NCI-H2171 treated with DMSO at 0.1 percent for 48 hours (cell line): ENCODE measurements at regions not wholly inside any gene's neighbourhood (a gene's known extent, or its start where the extent isn't known, plus 50 kb on each side); places are given as distances from the start of the nearest gene placed in this dataset.

Source experiments
- DNase-seq: peaks from one replicate; lab custom pipeline; 2025; lab: John Stamatoyannopoulos, UW

DNA sequence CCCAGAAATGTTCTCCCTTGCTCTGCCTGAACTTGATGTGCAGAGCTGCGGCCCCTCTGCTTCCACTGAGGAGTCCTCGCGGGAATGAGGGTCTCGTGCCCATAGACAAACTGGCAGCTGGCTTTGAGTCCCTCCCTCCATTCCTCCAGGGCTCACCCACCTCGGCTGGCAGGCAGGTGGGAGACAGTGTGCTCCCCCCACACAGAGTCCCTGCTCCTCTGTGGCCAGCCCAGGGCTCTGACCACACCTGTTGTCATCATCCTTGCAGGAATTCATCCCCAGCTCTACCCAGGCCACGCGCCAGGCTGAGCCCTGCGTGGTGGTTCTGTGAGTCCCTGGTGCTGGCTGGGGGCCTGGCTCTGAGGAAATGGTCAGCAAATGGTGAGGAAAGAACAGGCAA lies 521.9 kb downstream of the TBC1D22A start:
- no peak for DNase-seq

DNA sequence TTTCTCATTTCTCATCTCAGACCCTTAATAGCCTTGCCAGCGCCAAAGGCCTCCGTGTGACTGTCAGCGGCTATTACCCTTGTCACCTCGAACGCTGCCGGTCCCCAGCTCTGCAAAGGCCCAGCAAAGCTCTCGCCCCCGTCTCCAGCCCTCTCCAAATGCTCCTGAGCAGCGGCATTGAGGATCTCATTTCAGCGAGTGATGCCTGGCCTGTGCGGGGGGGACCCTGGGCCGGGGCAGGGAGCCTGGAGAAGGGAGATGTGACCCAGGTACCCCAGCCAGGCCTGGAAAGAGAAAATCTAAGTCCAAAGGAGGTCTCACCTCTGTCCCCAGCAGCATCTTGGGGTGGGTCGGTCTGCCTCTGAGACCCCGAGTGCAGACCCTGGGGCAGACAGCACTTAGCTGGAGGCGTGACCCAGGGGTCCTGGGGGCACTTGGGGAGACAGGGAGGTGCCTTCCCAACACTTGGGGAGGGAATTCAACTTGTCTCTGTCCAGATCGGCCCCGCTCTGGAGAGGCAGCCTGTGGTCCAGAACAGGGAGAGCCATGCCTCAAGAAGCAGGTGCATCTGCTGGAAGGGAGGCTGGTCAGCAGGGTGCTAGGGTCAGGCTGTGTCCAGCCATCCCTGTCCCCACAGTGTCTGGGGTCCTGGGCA lies 521.3 kb downstream of the TBC1D22A start:
- DNase-seq: no peak

DNA sequence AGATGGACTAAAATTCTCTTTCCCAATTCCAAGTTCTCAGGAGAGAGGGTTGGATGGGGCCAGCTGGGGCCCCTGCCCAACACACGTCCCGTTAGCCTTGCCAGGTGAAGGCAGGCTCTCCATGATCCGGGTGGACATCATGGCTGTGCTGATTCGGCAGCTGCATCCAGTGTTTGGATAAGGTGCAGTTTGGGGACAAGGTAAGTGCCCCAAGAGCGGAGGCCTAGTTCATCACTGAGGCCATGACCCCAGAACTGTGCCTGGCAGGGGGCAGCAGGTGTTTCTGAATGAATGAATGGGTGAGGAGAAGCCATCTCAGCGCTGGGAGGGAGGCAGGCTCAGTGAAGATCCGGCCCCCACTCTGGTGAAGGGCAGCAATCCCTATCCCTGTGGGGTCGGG lies 520.4 kb downstream of the TBC1D22A start:
- no peak for DNase-seq

- no peak for DNase-seq
Measured at GRCh38 chr22:47282366-47282765, 519.9 kb downstream of the TBC1D22A start.

GRCh38 chr22:47281126-47282106 lies 519.0 kb downstream of the TBC1D22A start:
- DNase-seq: no peak

DNA sequence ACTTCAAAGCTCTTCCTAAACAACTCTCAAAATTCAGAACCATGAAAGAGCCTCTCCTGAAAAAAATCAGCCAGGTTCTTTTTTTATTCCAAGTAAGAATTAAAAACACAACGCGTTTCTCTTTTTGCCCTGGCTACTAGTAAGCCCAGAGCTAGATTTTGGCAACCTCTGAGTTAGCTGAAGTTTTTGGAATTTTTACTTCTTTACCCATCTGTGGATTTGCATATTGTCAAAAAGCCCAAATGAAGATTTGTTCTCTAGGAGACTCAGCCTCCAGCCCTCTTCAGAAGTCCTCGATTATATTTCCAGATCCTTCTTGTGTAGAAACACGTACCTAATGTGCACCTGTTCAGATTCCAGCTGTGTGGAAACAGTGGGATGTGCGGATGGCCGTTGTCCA lies 517.9 kb downstream of the TBC1D22A start:
- DNase-seq: no peak

GRCh38 chr22:47279746-47280145 lies 517.3 kb downstream of the TBC1D22A start:
- DNase-seq: no peak

- DNase-seq: no peak
Measured at GRCh38 chr22:47279337-47279736, 516.9 kb downstream of the TBC1D22A start.

- no peak for DNase-seq
Measured at GRCh38 chr22:47278655-47279054, 516.2 kb downstream of the TBC1D22A start.

DNA sequence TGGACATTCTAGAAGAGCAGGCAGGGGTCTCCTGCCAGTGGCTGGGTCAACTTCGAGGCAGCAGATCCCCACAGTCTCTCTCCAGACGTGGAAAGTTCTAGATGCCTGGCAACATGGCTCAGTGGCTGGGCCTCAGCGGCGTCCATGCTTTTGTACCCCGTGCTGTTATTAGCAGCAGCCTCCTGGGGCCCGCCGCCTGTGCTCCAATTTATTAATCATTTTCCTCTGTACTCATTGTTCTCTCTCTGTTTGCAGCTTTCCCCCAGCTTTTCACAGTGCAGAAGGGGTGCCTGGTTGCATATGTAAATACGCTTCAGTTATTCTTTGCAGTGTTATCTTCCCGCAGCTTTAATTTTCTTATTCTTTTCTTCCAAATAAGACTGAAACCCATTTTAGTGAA lies 515.1 kb downstream of the TBC1D22A start:
- no peak for DNase-seq

- DNase-seq: no peak
Measured at GRCh38 chr22:47276991-47277390, 514.5 kb downstream of the TBC1D22A start.

- DNase-seq: no peak
Measured at GRCh38 chr22:47276450-47276820, 514.0 kb downstream of the TBC1D22A start.

GRCh38 chr22:47275605-47276449 lies 513.4 kb downstream of the TBC1D22A start:
- DNase-seq: no peak

DNA sequence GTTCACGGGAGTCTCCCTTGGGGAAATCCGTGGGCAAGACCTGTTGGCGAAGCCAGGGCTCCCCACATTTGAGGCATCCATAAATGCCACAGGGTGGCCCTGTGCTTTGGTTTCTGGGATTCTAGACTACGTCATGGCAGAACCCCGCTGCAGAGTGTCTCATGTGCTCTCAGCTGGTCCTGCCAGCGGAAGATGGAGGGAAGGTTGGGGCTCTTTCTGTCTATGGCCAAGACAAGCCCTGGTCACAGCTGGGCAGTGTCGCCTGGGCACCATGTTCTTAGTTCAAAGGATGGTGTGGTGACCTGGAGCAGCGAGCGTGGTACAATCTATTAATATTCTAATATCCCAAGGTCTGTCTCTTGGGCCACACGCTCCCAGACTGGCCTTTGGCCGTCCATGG lies 511.7 kb downstream of the TBC1D22A start:
- no peak for DNase-seq

GRCh38 chr22:47270463-47271135 lies 508.1 kb downstream of the TBC1D22A start:
- peak; percentile 5 for DNase-seq

- DNase-seq: no peak
Measured at GRCh38 chr22:47269516-47270088, 507.2 kb downstream of the TBC1D22A start.

DNA sequence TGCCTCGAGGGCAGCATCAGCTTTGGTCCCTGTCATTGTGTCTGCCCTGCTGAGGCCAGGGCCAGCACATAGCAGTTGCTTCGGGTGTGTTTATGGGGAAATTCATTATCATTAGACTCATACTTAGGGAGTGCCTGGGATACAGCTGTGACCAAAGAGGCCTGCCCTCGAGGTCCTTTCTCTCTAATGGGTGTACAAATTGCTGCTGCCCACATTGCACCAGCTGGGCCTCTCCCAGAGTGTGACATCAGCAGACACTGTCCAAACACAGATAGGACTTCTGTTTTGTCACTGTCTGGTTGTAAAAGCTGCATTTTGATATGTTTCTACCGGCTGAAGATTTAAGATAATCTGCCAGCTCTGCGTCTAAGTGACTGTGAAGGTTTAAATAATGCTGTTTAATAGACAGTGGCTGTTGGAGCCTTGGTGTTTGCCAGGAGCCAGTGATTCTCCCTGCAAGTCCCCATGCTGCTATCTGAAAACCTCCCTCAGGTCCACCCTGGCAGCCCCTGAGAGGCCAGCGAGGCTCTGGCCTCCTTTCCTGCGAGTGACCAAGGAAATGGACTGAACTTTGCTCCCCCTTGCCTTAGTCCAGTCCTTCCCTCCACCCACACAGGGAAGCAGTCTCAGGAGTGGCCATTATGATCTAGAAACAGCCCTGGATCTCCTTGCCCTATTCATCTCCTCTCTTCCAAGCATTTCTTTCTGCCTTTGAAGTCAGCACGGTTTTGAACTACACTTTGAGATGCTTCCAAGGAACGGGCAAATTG lies 505.2 kb downstream of the TBC1D22A start:
- no peak for DNase-seq

- DNase-seq: no peak
Measured at GRCh38 chr22:47266329-47266728, 503.9 kb downstream of the TBC1D22A start.

DNA sequence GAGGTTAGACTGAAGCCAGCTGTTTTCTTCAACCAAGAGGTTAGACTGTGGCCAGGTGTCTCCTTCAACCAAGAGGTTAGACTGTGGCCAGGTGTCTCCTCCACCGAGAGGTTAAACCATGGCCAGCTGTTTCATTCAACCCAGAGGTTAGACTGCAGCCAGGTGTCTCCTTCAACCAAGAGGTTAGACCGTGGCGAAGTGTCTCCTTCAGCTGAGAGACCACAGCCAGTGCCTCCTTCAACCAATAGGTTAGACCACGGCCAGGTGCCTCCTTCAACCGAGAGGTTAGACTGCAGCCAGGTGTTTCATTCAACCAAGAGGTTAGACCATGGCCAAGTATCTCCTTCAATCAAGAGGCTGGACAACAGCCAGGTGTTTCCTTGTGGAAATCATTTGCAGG lies 498.1 kb downstream of the TBC1D22A start:
- DNase-seq: no peak

GRCh38 chr22:47259990-47260389 lies 497.5 kb downstream of the TBC1D22A start:
- peak; percentile 47 for DNase-seq

DNA sequence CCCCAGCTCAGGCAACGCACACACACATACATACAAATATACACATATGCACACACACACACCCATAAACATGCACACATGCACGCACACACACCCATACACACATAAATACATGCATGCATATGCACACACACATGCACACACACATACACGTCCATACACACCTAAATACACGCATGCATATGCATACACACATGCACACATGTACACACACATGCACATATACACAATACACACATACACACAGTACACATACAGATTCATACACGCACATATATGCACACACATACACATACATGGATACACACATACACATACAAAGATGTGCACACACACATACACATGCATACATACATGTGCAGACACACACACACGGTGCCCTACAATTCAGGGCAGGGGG lies 496.6 kb downstream of the TBC1D22A start:
- DNase-seq: no peak
